GM12874 (cell line): ENCODE measurements at regions not wholly inside any gene's neighbourhood (a gene's known extent, or its start where the extent isn't known, plus 50 kb on each side); places are given as distances from the start of the nearest gene placed in this dataset.

ENCODE experiments used
- CTCF ChIP-seq: IDR thresholded peaks from 2 replicates; pipeline ENCODE4 v1.5.1; 2011; ENCODE audit warnings: low read depth, mild to moderate bottlenecking, control low read depth, low read length, moderate library complexity; ENCODE audit not compliant: insufficient read depth

- TF ChIP-seq CTCF: no peak
Observed at GRCh38 chr5:135117590-135117989, 83.6 kb upstream of the PITX1 start.

- TF ChIP-seq CTCF: no peak
Observed at GRCh38 chr5:135116160-135116561, 82.1 kb upstream of the PITX1 start.

- no peak for TF ChIP-seq CTCF
Observed at GRCh38 chr5:135115591-135115990, 81.6 kb upstream of the PITX1 start.

- no peak for TF ChIP-seq CTCF
Observed at GRCh38 chr5:135114759-135115158, 80.7 kb upstream of the PITX1 start.

GRCh38 chr5:135112008-135112725 lies 78.1 kb upstream of the PITX1 start:
- TF ChIP-seq CTCF: no peak

GRCh38 chr5:135110785-135111596 lies 77.0 kb upstream of the PITX1 start:
- TF ChIP-seq CTCF: no peak

- TF ChIP-seq CTCF: no peak
Observed at GRCh38 chr5:135108992-135109391, 75.0 kb upstream of the PITX1 start.
